Right renal pelvis (tissue), 4 donors: ENCODE measurements at regions not wholly inside any gene's neighbourhood (a gene's known extent, or its start where the extent isn't known, plus 50 kb on each side); places are given as distances from the start of the nearest gene placed in this dataset.

Source experiments
- DNase-seq, 4 donors: peaks; one replicate each; pipeline ENCODE4 v3.0.0-alpha.2; 2013; ENCODE audit warnings: low read depth in 4 of 4, low spot score in 3 of 4, missing footprints in 1 of 4

DNA sequence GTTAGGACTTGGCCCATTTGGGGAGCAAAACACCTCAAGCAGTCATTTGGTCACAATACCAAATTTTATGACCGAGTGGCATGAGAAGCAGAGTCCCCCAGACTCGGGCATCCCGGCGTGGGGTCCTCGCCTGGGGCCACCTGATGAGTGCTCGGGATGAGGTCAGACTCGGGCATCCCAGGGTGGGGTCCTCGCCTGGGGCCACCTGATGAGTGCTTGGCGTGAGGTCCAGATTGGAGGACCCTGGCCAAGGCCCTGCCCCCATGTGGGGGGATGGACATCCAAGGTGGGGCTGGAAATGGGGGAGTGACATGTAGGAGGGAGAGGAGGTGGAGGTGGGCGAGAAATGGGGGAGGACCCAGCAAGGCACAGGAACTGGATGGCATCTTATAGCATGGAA lies 56.1 kb upstream of the CST7 start:
- no peak for DNase-seq

DNA sequence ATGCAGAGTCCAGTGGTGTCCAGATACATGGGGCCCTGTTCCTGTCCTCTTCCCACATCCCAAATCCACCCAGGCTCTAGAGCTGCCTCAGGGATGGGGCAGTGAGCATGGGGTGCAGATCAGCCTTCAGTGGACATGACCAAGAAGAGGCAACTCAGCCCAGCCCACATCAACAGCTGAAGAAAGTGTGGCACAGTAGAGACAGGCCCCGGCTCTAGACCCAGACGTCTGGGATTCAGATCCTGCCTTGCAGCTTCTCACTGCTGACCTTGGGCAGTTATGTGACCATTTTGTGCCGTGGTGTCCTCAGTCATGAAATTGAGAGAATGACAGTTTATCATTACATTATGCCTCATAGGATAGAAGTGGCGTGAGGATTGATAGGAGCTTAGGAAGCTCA lies 54.6 kb upstream of the CST7 start:
- no peak for DNase-seq

DNA sequence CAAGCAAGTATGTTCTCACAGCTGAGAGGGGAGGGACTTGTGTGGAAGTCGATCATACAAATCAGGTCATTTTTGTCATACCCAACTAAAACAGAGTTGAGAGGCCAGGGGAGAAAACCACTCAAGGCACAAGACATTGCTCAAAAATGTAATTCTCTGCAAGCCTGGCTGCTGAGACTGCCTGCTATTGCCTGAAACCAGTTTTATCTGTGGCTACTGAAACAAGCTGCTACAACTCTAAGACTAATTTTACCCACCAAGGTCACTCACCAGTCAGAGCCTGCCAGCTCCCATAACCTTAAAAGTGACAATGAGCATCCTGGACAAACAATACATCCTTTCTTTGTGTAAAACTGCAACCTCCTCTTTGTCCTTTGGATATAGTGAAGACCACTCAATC lies 54.1 kb upstream of the CST7 start:
- no peak for DNase-seq

DNA sequence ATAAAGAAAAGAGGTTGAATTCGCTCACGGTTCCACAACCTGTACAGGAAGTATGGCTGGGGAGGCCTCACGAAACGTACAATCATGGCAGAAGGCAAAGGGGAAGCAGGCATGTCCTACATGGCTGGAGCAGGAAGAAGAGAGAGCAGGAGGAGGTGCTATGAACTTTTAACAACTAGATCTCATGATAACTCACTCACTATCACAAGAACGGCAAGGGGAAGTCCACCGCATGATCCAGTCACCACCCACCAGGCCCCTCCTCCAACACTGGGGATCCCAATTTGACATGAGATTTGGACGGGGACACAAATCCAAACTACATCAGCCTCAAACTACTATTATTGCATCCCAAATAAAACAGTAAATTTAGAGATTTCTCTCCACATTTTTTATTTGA lies 53.6 kb upstream of the CST7 start:
- DNase-seq, result no peak

DNA sequence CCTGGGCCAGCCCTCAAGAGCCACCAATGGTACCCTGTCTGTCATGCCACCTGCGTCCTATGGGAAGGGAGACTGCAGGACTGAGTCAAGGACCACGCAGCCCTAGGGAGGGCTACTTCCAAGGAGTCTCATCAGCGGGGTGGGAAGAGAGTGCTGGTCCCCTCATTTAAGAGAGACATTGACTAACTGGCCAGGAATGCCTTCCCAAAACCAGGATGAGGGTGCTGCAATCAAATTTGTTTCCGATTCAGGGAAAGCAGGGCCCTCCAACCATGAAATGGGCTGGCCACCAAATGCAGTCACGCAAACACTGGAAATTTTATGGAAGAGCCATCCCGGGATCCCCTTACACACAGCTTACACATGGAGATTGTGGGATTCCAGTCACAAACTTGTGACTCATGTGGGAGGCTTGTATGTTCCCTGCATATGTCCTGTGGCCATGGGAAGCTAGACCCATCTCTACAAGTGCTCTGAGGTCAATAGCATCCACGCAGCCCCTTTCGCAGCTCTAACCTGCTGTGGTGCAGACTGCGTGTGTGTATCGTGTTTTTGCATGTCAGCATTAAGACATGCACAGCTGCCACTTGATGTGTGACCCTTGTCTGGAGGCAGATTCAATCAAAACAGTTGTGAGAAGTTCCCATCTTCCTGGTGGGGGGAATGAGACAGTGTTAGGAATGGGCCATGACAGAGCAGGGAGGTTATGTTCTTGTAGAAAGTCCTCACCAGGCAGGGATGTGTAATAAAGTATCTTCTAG lies 53.0 kb upstream of the CST7 start:
- DNase-seq, result no peak

DNA sequence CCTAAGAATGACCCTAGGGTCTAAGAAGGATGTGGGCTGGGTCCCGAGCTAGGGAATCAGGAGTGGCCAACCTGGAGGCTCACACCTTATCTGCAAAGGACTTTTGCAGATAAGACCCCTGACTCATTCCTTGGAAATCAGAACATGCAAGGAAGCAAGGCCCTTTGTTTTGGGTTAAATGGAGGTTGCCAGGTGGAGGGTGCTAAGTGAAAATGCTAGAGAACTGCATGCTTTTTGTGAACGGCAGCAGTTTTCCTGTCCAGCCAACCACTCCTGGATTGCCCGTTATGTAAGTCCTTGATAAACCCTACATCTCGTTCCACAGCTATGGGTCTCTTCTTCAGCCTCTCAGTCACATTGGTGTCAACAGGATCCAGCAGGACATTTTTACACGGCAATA lies 52.1 kb upstream of the CST7 start:
- no peak for DNase-seq

DNA sequence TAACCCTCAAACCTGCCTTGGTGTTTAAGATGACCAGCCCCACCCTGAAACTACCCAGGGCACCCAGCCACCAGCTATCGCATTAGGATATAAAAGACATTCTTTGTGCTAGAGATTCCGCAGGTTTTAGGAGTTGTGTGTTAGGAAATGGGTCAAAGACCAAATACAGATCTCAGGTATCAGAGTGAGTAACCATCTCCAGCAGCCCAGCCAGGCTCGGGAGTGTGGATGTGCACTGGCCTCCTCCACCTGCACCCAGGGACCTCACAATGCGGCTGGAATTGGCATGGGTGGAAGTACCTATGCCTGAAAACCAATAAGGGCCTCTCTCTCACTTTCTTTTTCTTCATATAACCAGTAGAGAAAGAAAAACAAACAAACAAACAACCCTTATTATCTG lies 51.1 kb upstream of the CST7 start:
- no peak for DNase-seq

DNA sequence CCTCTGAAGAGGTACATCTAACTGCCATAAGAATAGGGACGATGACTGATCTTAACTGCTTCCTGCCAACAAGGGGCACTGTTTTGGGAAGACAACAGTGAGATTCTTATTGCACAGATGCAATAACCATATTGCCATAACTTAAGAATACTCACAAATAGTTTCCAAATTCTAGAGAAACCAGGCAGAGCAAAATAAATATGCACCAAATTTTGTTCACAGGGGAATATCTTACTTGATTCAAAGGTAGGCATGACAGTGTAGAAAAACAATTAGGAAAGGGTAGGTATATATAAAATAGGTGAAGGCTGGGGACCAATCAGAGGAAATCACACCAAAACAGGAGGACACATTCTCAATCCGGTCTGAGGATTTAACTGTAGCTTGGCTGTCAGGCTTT lies 49.9 kb upstream of the CST7 start:
- DNase-seq, result no peak
